Activated CD4-positive, alpha-beta memory T cell treated with anti-CD3 and anti-CD28 coated beads, Interleukin-2, amount 10 ng/mL, durations not matched to agents 7 days and 5 days (primary cell): ENCODE measurements at regions not wholly inside any gene's neighbourhood (a gene's known extent, or its start where the extent isn't known, plus 50 kb on each side); places are given as distances from the start of the nearest gene placed in this dataset.

ENCODE experiments used
- CTCF ChIA-PET: fragments of 350-600 bp; sonication (Branson Sonifier 250); formaldehyde crosslinking; loops from one replicate; lab custom pipeline; 2021; ENCODE audit warnings: antibody characterized with exemption, inconsistent platforms; lab: Charles Lee
- POLR2A ChIA-PET: fragments of 350-600 bp; sonication (Branson Sonifier 250); formaldehyde crosslinking; loops from one replicate; lab custom pipeline; 2021; ENCODE audit warnings: antibody characterized with exemption; lab: Charles Lee
- DNase-seq: peaks from one replicate; pipeline ENCODE4 v3.0.0-alpha.2; 2020
- H3K27ac Mint-ChIP-seq: one replicate; pipeline ENCODE4 v1.8.0; 2021; ENCODE audit warnings: mild to moderate bottlenecking, mixed read lengths
- H3K27me3 Mint-ChIP-seq: one replicate; pipeline ENCODE4 v1.8.0; 2021; ENCODE audit warnings: mixed read lengths
- H3K36me3 Mint-ChIP-seq: one replicate; pipeline ENCODE4 v1.8.0; 2021; ENCODE audit warnings: low read depth, mixed read lengths
- H3K4me1 Mint-ChIP-seq: one replicate; pipeline ENCODE4 v1.8.0; 2021; ENCODE audit warnings: mixed read lengths
- H3K4me3 Mint-ChIP-seq: one replicate; pipeline ENCODE4 v1.8.0; 2021; ENCODE audit warnings: mild to moderate bottlenecking, mixed read lengths
- H3K9me3 Mint-ChIP-seq: one replicate; pipeline ENCODE4 v1.8.0; 2021; ENCODE audit warnings: mixed read lengths

DNA sequence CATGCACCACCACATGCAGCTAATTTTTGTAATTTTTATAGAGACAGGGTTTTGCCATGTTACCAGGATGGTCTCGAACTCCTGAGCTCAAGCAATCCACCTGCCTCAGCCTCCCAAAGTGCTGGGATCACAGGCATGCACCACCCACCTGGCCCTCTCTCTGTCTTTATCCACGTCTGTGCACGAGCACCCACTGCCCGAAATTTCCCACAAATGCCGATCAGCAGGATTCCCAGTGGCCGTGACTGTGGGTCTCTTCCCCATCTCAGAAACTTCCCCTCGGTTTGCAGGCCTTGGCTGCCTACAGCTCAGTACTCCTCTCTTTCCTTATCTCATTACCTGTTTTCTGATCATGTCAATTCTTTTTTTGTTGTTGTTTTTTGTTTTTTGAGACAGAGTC lies 217.3 kb downstream of the TTC32 start:
- Mint-ChIP-seq H3K36me3 (no peaks in the 10 kb centered on the region), H3K27ac (no peak overlapping the region), H3K4me1 (no peaks in the 10 kb centered on the region), H3K9me3 (no peaks in the 10 kb centered on the region), H3K4me3 (no peak overlapping the region), H3K27me3 (peaks cover 1% of the 10 kb centered on the region)
- no peak for DNase-seq
- POLR2A ChIA-PET: no interaction called here
- CTCF ChIA-PET: no interaction called here

DNA sequence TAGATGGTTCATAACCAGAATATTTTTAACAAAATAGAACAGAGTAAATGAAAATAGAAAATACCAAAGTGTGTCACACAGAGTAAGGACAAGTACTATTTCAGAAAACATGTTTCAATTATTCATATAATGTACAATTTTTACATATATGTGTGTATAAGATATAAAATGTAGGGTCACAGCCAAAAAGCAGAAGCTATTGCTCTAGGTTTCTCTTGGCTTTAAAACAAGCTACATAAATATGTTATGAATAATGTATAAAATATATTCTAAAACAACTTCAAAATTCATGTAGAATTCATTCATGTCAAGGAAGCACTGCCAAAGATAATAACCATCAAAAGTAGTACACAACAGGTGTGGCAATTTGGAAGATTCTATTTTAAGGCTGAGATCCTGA lies 218.2 kb downstream of the TTC32 start:
- Mint-ChIP-seq H3K27ac (no peak overlapping the region), H3K36me3 (no peaks in the 10 kb centered on the region), H3K27me3 (peaks cover 1% of the 10 kb centered on the region), H3K4me3 (no peak overlapping the region), H3K4me1 (no peaks in the 10 kb centered on the region), H3K9me3 (no peaks in the 10 kb centered on the region)
- ChIA-PET POLR2A (no interaction called here), CTCF (no interaction called here)
- no peak for DNase-seq

DNA sequence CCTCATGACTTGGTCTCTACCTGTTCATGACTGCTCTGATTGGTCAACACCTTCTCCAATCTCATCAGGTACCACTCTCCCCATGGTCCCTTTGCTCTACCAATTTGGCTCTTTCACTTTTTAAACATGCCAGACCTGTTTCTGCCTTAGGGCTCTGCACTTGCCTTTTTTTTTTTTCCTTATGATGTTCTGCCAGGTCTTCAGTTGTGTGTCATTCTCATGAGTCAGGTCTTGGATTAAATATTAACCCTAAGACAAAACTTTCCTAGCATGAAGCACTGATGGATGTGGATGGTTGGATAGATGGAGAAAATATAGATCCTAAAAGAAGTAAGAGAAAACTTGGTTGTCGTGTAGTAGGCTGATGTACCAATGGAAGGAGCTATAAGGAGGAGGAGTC lies 219.3 kb downstream of the TTC32 start:
- H3K27ac Mint-ChIP-seq: no peak overlapping the region
- CTCF ChIA-PET: no interaction called here
- H3K4me3 Mint-ChIP-seq: no peak overlapping the region

DNA sequence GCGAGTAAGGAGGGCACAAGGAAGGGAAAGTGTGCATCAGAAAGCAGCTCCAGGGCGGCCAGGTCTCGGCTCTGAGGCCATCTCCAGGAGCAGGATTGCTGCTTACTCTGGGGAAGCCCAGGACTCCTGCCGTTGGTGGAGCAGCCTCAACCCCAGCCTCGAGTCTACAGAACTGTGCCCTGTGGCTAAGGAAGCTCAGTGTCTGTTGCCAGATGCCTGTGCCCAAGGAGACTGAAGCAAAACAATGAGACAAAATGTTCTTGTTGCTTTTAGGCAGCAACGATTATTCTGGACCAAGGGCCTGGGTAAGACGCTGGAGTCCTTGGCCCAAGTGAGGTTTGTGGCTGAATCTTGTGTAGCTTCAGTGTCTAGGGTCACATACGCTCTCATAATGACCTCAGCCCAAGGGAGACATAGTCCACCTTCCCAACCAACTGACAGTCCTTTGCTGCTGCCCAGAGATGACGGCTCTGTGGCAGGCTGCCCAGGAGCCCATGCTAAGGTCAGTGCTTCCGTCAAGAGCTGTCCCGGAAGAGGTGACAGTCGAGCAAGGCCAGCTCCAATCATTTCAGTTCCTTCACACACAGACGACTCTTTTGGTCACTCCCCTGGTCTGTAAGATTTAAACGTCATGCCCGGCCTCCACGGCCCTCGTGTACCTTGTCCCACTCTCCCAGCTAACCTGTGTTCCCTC lies 223.8 kb downstream of the TTC32 start:
- ChIA-PET POLR2A (no interaction called here), CTCF (no interaction called here)
- Mint-ChIP-seq H3K4me1 (no peaks in the 10 kb centered on the region), H3K4me3 (no peak overlapping the region), H3K27ac (no peak overlapping the region), H3K27me3 (peaks cover 5% of the 10 kb centered on the region), H3K36me3 (no peaks in the 10 kb centered on the region), H3K9me3 (no peaks in the 10 kb centered on the region)
- DNase-seq: no peak

More for the DNA sequence above, 219.3 kb downstream of the TTC32 start:
- POLR2A ChIA-PET: no interaction called here
- no peak for DNase-seq
- H3K36me3 Mint-ChIP-seq: no peaks in the 10 kb centered on the region
- H3K4me1 Mint-ChIP-seq: no peaks in the 10 kb centered on the region
- H3K9me3 Mint-ChIP-seq: no peaks in the 10 kb centered on the region
- H3K27me3 Mint-ChIP-seq: peaks cover 1% of the 10 kb centered on the region

DNA sequence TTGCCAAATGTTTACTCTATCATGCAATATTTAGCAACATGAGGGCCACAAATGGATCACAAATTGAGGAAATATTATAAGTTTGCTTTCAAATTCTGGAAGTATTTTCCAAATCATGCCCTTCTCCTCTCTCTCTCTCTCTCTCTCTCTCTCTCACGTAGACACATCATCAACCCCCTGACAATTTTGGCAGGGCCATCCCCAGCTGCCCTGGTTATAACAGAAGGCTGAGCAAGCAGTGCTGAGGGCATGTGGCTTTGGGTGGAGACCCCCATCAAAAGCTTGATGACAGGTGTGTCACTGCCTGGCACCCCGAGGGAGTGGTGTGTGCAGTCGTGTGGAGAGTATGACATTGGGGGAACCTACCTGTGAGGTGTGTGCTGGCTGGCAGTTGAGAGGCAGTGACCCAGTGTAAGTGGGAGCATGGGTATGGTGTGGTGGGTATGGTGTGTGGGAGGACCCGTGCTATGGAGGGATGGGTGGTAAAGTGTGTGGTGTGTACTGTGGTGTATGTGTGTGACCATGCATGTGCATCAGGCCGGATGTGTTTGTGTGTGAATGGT lies 224.5 kb downstream of the TTC32 start:
- H3K4me3 Mint-ChIP-seq: no peak overlapping the region
- no peak overlapping the region for H3K27ac Mint-ChIP-seq
- H3K27me3 Mint-ChIP-seq: peaks cover 5% of the 10 kb centered on the region
- no peaks in the 10 kb centered on the region for H3K36me3 Mint-ChIP-seq
- POLR2A ChIA-PET: no interaction called here
- H3K4me1 Mint-ChIP-seq: no peaks in the 10 kb centered on the region
- CTCF ChIA-PET: interaction anchor here (1.1 kb wide), 1 partner anchor 13 kb away, joined by 3 read pairs; no protein-coding TSS in a partner anchor
- DNase-seq: no peak
- no peaks in the 10 kb centered on the region for H3K9me3 Mint-ChIP-seq

DNA sequence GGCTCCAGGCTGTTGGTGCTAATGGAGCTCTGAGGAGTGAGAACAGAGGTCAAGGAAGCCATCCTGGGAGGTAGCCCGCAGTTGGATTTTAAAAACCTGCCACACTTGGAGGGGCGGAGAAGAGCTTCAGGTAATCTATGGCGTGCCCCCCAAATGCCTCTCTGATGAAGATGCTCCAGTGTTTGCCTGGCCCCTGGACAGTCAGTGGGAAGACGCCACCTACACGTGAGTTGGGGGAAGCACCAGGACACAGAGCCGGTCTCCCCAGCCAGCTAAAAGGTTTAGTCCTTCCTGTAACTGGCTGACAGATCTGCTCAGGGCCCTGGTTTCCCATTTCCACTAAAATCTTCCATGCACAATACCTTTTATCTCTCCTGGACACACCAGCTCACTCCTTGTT lies 225.0 kb downstream of the TTC32 start:
- CTCF ChIA-PET: interaction anchor here (1.1 kb wide), 1 partner anchor 13 kb away, joined by 3 read pairs; no protein-coding TSS in a partner anchor
- Mint-ChIP-seq H3K36me3 (no peaks in the 10 kb centered on the region), H3K4me3 (no peak overlapping the region), H3K9me3 (no peaks in the 10 kb centered on the region), H3K27me3 (peaks cover 5% of the 10 kb centered on the region), H3K4me1 (no peaks in the 10 kb centered on the region), H3K27ac (no peak overlapping the region)
- no peak for DNase-seq
- POLR2A ChIA-PET: no interaction called here

DNA sequence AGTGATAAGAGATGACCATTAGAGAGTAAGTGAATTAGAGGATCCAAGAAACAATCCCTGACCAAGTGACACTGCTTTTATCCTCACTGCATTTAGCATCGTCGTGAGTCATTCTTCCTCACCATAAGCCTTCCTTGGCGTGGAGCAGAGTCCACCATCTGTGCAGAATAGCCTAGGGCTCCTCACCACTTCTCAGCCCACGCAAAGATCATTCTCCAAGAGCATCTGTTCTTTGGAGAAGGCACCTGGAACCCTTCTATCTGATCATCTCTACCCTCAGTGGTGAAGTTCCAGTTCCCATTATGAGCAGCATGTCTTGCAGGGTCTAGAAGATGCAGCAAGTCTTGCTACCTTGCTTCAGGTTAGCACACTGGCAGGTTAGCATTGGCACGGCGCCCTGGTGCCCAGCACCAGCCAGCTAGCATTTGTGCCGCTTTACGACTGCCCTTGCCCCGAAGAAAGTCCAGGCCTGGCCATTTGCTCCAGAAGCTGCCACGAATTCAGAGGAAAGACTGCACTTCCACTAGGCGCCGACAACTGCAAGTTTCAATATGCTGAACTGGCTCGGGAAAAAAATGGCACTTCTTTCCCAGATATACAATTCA lies 225.8 kb downstream of the TTC32 start:
- no peak for DNase-seq
- Mint-ChIP-seq H3K27ac (no peak overlapping the region), H3K4me1 (no peaks in the 10 kb centered on the region), H3K27me3 (peaks cover 5% of the 10 kb centered on the region), H3K36me3 (no peaks in the 10 kb centered on the region), H3K9me3 (no peaks in the 10 kb centered on the region), H3K4me3 (no peak overlapping the region)
- ChIA-PET POLR2A (no interaction called here), CTCF (interaction anchor here (1.1 kb wide), 1 partner anchor 12 kb away, joined by 3 read pairs; no protein-coding TSS in a partner anchor)

DNA sequence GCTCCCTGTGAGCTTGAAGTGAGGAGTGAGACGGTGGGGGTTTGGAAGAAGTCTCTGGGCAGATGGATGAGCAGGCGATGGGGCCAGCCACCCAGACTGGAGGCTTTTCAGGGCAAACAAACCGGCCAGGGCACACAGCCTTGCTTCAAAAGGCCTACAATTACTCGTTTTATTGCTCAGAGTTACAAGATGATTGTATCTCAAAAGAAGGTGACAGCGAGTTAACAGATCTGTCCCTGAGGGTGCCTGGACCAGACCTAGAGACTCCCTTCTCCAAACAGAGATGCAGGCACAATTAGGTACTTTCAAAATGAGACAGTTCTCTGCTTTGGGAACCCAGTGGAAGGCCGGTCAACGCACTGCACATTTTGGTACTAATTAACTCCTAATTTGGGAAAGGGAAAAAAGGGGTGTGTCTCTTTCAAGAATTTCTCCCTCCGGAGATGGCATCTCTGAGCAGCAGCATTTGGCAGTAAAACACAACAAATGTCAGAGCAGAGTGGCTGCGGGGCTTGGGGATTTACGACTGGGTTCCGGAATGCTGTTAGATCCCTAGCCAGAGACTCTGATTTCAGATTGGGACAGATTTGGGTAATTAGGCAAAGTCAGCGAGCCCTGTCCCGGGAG lies 226.7 kb downstream of the TTC32 start:
- no peak for DNase-seq
- no peak overlapping the region for H3K27ac Mint-ChIP-seq
- no peaks in the 10 kb centered on the region for H3K9me3 Mint-ChIP-seq
- peaks cover 9% of the 10 kb centered on the region for H3K27me3 Mint-ChIP-seq
- H3K36me3 Mint-ChIP-seq: no peaks in the 10 kb centered on the region
- ChIA-PET POLR2A (no interaction called here), CTCF (no interaction called here)
- H3K4me1 Mint-ChIP-seq: no peaks in the 10 kb centered on the region
- no peak overlapping the region for H3K4me3 Mint-ChIP-seq

DNA sequence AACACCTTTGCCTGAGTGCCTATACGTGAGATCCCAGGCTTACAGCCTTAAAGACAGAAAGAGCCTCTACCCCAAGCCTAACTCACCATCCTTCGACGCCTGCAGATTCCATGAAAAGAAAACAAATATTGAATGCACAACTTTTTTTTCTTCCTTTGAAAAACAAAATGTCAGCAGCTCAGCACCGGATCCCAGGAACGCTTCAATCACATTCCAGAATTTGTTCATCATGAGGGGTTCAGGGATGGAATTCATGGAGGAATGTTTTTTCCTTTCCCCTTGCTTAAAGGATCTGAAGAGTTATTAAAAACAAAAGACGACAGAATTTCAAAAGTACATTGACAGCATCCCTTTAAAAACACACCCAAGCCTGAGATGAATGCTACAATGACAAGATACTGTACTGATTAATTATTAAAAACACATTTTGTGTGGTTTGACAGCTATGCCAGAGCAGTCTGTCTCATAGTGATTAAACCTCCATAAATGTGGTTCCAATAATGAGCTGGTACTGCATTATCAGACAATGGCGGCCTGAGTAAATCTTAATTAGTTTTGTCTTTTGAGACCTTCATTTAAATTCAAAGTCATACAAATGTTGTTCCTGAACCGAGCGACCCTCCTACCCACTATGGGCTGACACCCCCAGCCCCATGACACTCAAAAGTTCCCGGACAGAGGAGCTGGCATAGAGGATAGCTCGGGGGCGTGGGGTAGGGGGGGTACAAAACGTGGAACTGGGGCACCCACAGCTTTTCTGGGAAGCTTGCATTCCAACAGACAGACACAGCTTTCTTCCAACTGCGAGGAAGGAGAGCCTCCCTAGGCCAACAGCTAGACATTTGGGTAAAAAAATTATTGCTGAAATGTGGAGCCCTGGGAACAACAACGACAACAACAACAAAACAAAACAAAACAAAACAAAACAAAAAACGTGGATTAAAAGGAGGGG lies 227.5 kb downstream of the TTC32 start:
- DNase-seq: no peak
- CTCF ChIA-PET: no interaction called here

DNA sequence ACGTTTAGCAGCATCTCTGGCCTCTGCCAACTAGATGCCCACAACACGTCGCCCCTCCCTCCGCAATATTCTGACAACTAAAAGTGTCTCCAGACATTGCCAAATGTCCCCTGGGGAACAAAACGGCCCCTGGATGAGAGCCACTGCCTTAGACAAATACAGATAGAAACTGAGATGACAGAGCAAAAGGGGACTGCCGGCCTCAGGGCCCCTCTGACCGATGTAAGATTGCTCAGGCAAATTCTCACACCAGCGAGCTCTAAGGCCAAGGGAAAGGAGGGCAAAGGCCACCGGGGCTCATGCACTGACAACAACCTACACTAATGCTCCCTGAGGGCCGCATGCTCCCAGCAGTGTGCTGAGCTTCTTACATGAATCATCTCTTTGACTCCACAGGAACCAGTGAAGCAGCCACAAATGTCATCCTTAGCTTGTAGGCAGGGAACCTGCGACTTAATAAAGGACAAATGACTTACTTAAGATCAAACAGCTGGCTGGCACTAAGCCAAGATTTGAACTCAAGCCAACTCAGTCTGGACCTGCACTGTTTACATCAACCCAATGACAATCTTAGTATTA lies 228.5 kb downstream of the TTC32 start:
- CTCF ChIA-PET: no interaction called here
- no peak for DNase-seq
- Mint-ChIP-seq H3K27me3 (peaks cover 19% of the 10 kb centered on the region), H3K9me3 (no peaks in the 10 kb centered on the region), H3K4me1 (no peaks in the 10 kb centered on the region), H3K4me3 (no peak overlapping the region), H3K27ac (no peak overlapping the region), H3K36me3 (no peaks in the 10 kb centered on the region)
- POLR2A ChIA-PET: no interaction called here

More for the DNA sequence above, 227.5 kb downstream of the TTC32 start:
- H3K9me3 Mint-ChIP-seq: no peaks in the 10 kb centered on the region
- peaks cover 13% of the 10 kb centered on the region for H3K27me3 Mint-ChIP-seq
- no peaks in the 10 kb centered on the region for H3K4me1 Mint-ChIP-seq
- no peak overlapping the region for H3K4me3 Mint-ChIP-seq
- no peaks in the 10 kb centered on the region for H3K36me3 Mint-ChIP-seq
- H3K27ac Mint-ChIP-seq: no peak overlapping the region
- POLR2A ChIA-PET: no interaction called here

DNA sequence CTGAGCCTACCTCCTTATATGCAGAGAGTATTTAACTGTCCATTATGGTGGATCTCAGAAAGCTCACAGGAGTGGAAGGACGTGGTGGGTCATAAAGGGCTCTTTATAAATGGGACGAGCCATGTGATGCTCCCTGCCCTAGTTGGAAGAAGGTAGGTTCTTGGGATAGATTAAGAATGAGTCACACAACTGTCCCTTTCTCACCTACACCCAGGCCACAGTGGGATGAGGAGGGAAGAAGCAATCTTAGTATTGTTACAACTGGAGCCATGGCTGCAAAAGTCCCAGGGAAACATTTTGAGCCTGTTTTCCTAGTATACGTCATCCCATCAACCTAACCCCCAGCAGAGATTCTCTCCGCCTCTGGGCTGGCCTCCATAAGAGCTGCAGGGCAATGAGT lies 229.9 kb downstream of the TTC32 start:
- H3K27me3 Mint-ChIP-seq: peaks cover 19% of the 10 kb centered on the region
- CTCF ChIA-PET: no interaction called here
- no peak overlapping the region for H3K27ac Mint-ChIP-seq

DNA sequence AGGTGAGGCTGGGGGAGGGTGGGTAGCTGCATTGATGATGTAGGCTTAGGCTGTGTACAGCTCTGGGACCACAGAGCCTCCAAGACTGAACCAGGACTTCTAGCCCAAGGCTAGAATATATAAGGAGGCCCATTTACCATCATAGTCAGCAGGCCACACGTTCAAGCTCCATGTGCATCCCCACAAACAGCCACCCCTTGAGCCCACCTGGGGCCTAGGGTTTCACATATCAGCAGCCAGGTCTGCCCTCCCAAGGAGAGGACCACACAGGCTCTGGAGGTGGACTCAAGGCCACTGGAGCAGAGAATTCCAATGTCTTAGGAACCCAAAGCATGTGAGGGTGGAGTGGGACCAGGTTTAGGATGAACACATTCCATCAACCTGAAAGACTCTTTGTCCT lies 230.5 kb downstream of the TTC32 start:
- ChIA-PET CTCF (no interaction called here), POLR2A (no interaction called here)
- peaks cover 19% of the 10 kb centered on the region for H3K27me3 Mint-ChIP-seq
- no peaks in the 10 kb centered on the region for H3K4me1 Mint-ChIP-seq
- no peaks in the 10 kb centered on the region for H3K9me3 Mint-ChIP-seq
- H3K36me3 Mint-ChIP-seq: no peaks in the 10 kb centered on the region
- H3K4me3 Mint-ChIP-seq: no peak overlapping the region
- no peak overlapping the region for H3K27ac Mint-ChIP-seq
- DNase-seq: no peak

More for the DNA sequence above, 229.9 kb downstream of the TTC32 start:
- POLR2A ChIA-PET: no interaction called here
- Mint-ChIP-seq H3K36me3 (no peaks in the 10 kb centered on the region), H3K4me3 (no peak overlapping the region), H3K9me3 (no peaks in the 10 kb centered on the region), H3K4me1 (no peaks in the 10 kb centered on the region)
- no peak for DNase-seq
